ENCODE measurements at regions not wholly inside any gene's neighbourhood (a gene's known extent, or its start where the extent isn't known, plus 50 kb on each side); places are given as distances from the start of the nearest gene placed in this dataset.

GRCh38 chr1:184919892-184920291 lies 54.4 kb downstream of the NIBAN1 start:
- TF ChIP-seq, protein P1, sequence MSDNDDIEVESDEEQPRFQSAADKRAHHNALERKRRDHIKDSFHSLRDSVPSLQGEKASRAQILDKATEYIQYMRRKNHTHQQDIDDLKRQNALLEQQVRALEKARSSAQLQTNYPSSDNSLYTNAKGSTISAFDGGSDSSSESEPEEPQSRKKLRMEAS (IDR thresholded peaks at IDR 0.05; ENCODE audit: low read depth, low read length): no peak
- peak; percentile 68 for DNase-seq (ENCODE audit: low read depth)
- H3K4me3 ChIP-seq (ENCODE audit: low read depth, low read length): no peak overlapping the region

DNA sequence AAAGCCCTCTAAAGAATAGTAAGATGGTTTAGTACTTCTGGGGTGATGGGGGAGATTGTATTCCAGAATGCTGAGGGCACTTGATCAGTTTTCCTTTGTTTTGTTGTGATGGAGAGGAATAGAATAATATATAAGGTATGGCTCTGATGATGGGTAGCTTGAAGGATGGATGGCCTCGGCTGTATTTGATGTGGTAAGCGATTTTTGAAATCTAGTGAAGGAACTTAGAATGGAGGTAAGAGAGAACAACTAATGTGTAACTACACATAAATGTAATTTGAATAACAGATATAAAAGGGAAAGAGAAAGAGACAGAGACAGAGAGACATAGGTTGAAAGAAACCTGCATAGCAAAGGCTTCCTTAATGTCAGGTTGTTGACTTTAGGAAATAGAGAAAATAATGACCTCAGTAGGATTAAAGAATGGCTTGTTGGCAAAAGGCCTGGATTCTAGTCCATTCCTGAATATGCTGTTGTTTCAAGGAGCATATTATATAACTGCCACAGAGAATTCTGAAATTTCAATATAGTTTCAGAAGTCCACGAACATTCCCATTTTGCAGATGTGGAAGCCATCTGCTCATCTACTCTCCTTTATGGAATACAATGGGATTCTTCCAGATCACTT lies 58.7 kb downstream of the NIBAN1 start:
- H3K4me3 ChIP-seq (ENCODE audit: low read depth, low read length): no peak overlapping the region
- TF ChIP-seq, protein P1 (IDR thresholded peaks at IDR 0.05; ENCODE audit: low read depth, low read length): no peak
- TF ChIP-seq POLR2A (IDR thresholded peaks at IDR 0.05; ENCODE audit: extremely low read depth, insufficient read length) (no peak), MYC (IDR thresholded peaks at IDR 0.05; ENCODE audit: low read depth, low read length) (no peak)
- TF ChIP-seq, protein P2, sequence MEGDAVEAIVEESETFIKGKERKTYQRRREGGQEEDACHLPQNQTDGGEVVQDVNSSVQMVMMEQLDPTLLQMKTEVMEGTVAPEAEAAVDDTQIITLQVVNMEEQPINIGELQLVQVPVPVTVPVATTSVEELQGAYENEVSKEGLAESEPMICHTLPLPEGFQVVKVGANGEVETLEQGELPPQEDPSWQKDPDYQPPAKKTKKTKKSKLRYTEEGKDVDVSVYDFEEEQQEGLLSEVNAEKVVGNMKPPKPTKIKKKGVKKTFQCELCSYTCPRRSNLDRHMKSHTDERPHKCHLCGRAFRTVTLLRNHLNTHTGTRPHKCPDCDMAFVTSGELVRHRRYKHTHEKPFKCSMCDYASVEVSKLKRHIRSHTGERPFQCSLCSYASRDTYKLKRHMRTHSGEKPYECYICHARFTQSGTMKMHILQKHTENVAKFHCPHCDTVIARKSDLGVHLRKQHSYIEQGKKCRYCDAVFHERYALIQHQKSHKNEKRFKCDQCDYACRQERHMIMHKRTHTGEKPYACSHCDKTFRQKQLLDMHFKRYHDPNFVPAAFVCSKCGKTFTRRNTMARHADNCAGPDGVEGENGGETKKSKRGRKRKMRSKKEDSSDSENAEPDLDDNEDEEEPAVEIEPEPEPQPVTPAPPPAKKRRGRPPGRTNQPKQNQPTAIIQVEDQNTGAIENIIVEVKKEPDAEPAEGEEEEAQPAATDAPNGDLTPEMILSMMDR (IDR thresholded peaks at IDR 0.05; ENCODE audit: low read depth, low read length): no peak

DNA sequence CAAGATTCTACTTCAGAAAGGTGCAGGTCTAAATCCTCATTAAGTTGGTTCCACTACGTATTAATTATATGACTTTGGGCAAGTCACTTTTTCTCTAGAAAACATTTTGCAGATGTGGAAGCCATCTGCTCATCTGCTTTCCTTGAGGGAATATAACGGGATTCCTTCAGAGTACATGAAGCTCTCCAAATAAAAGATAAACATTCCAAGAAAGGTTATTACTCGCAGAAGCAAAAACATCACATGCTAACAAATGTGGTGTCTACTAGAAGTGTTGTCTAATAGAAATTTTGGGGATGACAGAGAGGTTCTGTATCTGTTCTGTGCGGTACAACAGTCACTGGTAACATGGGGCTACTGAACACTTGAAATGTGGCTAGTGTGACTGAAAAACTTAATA lies 60.2 kb downstream of the NIBAN1 start:
- H3K4me3 ChIP-seq (ENCODE audit: low read depth, low read length): no peak overlapping the region
- TF ChIP-seq, protein P1 (IDR thresholded peaks at IDR 0.05; ENCODE audit: low read depth, low read length): no peak
- TF ChIP-seq, protein P2 (IDR thresholded peaks at IDR 0.05; ENCODE audit: low read depth, low read length): no peak
- TF ChIP-seq POLR2A (IDR thresholded peaks at IDR 0.05; ENCODE audit: extremely low read depth, insufficient read length) (no peak), MYC (IDR thresholded peaks at IDR 0.05; ENCODE audit: low read depth, low read length) (no peak)
- DNase-seq (ENCODE audit: low read depth): no peak

More for the DNA sequence above, 58.7 kb downstream of the NIBAN1 start:
- no peak for DNase-seq (ENCODE audit: low read depth)

- H3K4me3 ChIP-seq (ENCODE audit: low read depth, low read length): no peak overlapping the region
- TF ChIP-seq POLR2A (IDR thresholded peaks at IDR 0.05; ENCODE audit: extremely low read depth, insufficient read length) (no peak), MYC (IDR thresholded peaks at IDR 0.05; ENCODE audit: low read depth, low read length) (no peak)
- TF ChIP-seq, protein P1 (IDR thresholded peaks at IDR 0.05; ENCODE audit: low read depth, low read length): no peak
- TF ChIP-seq, protein P2 (IDR thresholded peaks at IDR 0.05; ENCODE audit: low read depth, low read length): no peak
- DNase-seq (ENCODE audit: low read depth): no peak
Measured at GRCh38 chr1:184912392-184912791, 61.9 kb downstream of the NIBAN1 start.

- no peak for DNase-seq (ENCODE audit: low read depth)
- TF ChIP-seq, protein P1 (IDR thresholded peaks at IDR 0.05; ENCODE audit: low read depth, low read length): no peak
- no peak for TF ChIP-seq MYC (IDR thresholded peaks at IDR 0.05; ENCODE audit: low read depth, low read length)
- TF ChIP-seq, protein P2 (IDR thresholded peaks at IDR 0.05; ENCODE audit: low read depth, low read length): no peak
- no peak for TF ChIP-seq POLR2A (IDR thresholded peaks at IDR 0.05; ENCODE audit: extremely low read depth, insufficient read length)
- no peak overlapping the region for H3K4me3 ChIP-seq (ENCODE audit: low read depth, low read length)
Measured at GRCh38 chr1:184911830-184912229, 62.5 kb downstream of the NIBAN1 start.

- TF ChIP-seq, protein P1 (IDR thresholded peaks at IDR 0.05; ENCODE audit: low read depth, low read length): no peak
- TF ChIP-seq POLR2A (IDR thresholded peaks at IDR 0.05; ENCODE audit: extremely low read depth, insufficient read length): no peak
- TF ChIP-seq, protein P2 (IDR thresholded peaks at IDR 0.05; ENCODE audit: low read depth, low read length): no peak
- TF ChIP-seq MYC (IDR thresholded peaks at IDR 0.05; ENCODE audit: low read depth, low read length): no peak
- no peak for DNase-seq (ENCODE audit: low read depth)
- H3K4me3 ChIP-seq (ENCODE audit: low read depth, low read length): no peak overlapping the region
Measured at GRCh38 chr1:184911103-184911745, 63.1 kb downstream of the NIBAN1 start.
